ENCODE measurements at regions not wholly inside any gene's neighbourhood (a gene's known extent, or its start where the extent isn't known, plus 50 kb on each side); places are given as distances from the start of the nearest gene placed in this dataset.

DNA sequence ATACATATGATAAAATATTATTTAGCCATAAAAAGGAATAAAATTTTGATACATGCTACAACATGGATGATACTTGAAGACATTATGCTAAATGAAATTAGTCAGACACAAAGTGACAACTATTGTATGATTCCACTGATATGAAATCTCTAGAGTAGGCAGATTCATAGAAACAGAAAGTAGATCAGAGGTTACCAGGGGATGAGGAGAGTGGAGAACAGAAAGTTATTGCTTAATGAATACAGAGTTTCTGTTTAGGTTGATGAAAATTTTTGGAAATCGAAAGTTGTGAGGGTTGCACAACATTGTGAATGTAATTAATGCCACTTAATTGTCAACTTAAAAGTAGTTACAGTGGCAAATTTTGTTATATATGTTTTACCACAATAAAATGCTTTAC lies 315.7 kb upstream of the USP25 start (continued):
- TF ChIP-seq, protein P1, sequence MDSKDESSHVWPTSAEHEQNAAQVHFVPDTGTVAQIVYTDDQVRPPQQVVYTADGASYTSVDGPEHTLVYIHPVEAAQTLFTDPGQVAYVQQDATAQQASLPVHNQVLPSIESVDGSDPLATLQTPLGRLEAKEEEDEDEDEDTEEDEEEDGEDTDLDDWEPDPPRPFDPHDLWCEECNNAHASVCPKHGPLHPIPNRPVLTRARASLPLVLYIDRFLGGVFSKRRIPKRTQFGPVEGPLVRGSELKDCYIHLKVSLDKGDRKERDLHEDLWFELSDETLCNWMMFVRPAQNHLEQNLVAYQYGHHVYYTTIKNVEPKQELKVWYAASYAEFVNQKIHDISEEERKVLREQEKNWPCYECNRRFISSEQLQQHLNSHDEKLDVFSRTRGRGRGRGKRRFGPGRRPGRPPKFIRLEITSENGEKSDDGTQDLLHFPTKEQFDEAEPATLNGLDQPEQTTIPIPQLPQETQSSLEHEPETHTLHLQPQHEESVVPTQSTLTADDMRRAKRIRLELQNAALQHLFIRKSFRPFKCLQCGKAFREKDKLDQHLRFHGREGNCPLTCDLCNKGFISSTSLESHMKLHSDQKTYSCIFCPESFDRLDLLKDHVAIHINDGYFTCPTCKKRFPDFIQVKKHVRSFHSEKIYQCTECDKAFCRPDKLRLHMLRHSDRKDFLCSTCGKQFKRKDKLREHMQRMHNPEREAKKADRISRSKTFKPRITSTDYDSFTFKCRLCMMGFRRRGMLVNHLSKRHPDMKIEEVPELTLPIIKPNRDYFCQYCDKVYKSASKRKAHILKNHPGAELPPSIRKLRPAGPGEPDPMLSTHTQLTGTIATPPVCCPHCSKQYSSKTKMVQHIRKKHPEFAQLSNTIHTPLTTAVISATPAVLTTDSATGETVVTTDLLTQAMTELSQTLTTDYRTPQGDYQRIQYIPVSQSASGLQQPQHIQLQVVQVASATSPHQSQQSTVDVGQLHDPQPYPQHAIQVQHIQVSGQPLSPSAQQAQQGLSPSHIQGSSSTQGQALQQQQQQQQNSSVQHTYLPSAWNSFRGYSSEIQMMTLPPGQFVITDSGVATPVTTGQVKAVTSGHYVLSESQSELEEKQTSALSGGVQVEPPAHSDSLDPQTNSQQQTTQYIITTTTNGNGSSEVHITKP (CRISPR knock-in tag; IDR thresholded peaks at IDR 0.05; ENCODE audit: low read depth): no peak
- no peak for TF ChIP-seq SIN3B (IDR thresholded peaks at IDR 0.05; ENCODE audit: low read length)

DNA sequence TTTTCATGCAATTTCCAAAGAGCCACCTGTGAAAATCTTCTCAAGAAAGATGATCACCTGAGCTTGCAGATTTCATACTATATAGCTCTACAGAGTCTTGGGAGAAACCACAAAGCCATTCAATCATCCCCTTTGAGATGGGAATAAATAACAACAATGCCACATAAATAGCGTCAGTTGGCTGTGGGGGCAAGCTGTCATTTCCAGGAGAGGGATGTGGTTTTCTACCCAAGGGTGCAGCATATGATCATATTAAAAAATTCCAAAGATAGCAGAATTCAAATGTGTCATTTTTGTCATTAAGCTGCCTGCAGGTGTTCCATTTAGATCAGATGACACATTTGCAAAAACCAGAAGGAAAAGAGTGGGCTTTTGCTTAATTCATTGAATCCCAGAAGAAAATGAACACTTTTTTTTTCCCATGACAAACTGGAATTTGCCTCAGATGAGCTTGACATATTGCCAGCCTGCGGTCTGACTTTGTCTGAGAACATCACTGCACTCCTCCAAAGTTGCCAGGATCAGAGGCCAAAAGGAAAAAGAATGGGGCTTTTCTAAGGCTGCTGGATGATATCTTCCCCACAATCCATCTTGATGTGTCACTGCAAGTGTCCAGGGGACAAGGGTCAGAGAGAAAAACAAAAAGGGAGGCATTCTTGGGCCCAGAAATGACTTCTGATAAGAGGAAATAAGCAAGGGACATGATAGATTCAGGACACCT lies 314.1 kb upstream of the USP25 start:
- DNase-seq (ENCODE audit: low spot score) (peak; percentile 6), FAIRE-seq (no peak), ATAC-seq (no peak; the same call in 2 of the 3 replicates)
- Histone ChIP-seq H3K4me1 (ENCODE audit: insufficient read depth, low read length) (peaks cover 15% of the 10 kb centered on the region), H3K4me2 (ENCODE audit: low read depth, low read length) (no peak overlapping the region), H3K27ac (ENCODE audit: extremely low read length, insufficient read depth, low read length) (no peak overlapping the region), H2AFZ (ENCODE audit: low read length) (no peak overlapping the region), H3K4me3 (replicated peaks in 1 of 3; ENCODE audit: insufficient read depth in 1 of 3, low read depth in 2 of 3, low read length in 3 of 3) (no peak overlapping the region), H3K27me3 (ENCODE audit: control insufficient read depth in 1 of 2, insufficient read depth in 2 of 2, low read length in 2 of 2) (no peaks in the 10 kb centered on the region), H3K36me3 (replicated peaks in 1 of 2; ENCODE audit: control insufficient read depth in 1 of 2, insufficient read depth in 2 of 2, low read length in 2 of 2) (no peaks in the 10 kb centered on the region), H3K79me2 (ENCODE audit: insufficient read depth, low read length) (no peaks in the 10 kb centered on the region), H4K20me1 (ENCODE audit: insufficient read depth, low read length) (no peaks in the 10 kb centered on the region), H3K9ac (ENCODE audit: insufficient read depth, low read depth, low read length) (no peak overlapping the region), H3K9me3 (ENCODE audit: low read length) (peaks cover 7% of the 10 kb centered on the region; the same call in 1 of the 2 replicates)
- TF ChIP-seq NFYC (CRISPR knock-in tag; IDR thresholded peaks at IDR 0.05): no peak
- TF ChIP-seq PCBP2 (optimal IDR thresholded peaks at IDR 0.05; ENCODE audit: low read depth, low read length, poor library complexity, severe bottlenecking): no peak
- TF ChIP-seq IRX3 (CRISPR knock-in tag; IDR thresholded peaks at IDR 0.05; ENCODE audit: borderline replicate concordance, low read depth): no peak
- TF ChIP-seq, protein P2, sequence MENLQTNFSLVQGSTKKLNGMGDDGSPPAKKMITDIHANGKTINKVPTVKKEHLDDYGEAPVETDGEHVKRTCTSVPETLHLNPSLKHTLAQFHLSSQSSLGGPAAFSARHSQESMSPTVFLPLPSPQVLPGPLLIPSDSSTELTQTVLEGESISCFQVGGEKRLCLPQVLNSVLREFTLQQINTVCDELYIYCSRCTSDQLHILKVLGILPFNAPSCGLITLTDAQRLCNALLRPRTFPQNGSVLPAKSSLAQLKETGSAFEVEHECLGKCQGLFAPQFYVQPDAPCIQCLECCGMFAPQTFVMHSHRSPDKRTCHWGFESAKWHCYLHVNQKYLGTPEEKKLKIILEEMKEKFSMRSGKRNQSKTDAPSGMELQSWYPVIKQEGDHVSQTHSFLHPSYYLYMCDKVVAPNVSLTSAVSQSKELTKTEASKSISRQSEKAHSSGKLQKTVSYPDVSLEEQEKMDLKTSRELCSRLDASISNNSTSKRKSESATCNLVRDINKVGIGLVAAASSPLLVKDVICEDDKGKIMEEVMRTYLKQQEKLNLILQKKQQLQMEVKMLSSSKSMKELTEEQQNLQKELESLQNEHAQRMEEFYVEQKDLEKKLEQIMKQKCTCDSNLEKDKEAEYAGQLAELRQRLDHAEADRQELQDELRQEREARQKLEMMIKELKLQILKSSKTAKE (CRISPR knock-in tag; IDR thresholded peaks at IDR 0.05; ENCODE audit: borderline replicate concordance): no peak
- TF ChIP-seq FOXK1 (CRISPR knock-in tag; IDR thresholded peaks at IDR 0.05; ENCODE audit: borderline replicate concordance, low read depth): no peak
- 0 out of 2 replicates have a peak, but pooled peaks have one; percentile 6 for TF ChIP-seq HNF4A (CRISPR knock-in tag; IDR thresholded peaks at IDR 0.05)
- TF ChIP-seq THYN1 (CRISPR knock-in tag; IDR thresholded peaks at IDR 0.05; ENCODE audit: borderline replicate concordance, low read depth): no peak
- TF ChIP-seq HOXD1 (CRISPR knock-in tag; IDR thresholded peaks at IDR 0.05): peak; percentile 61; the same call in 1 of the 2 replicates
- TF ChIP-seq RORA (CRISPR knock-in tag; IDR thresholded peaks at IDR 0.05): no peak
- intact Hi-C loops (cut with micrococcal nuclease; ENCODE audit: unreplicated experiment) (no loop called here), in situ Hi-C loops (cut with HindIII; ENCODE audit: extremely low pct_ligation_motif_present, low pct_unique_long_range_greater_than_20kb) (no loop called here)
- POLR2A ChIA-PET: no interaction called here
- WGBS (ENCODE audit: low lambda C conversion rate): 80% methylated on average over 2 of the region's 2 CpGs
- no TSS peak for BruUV-seq (replicated peaks)
- CTCF ChIA-PET (ENCODE audit: low intra/inter-chr PET ratio, low total read pairs): no interaction called here
